ENCODE measurements at regions not wholly inside any gene's neighbourhood (a gene's known extent, or its start where the extent isn't known, plus 50 kb on each side); places are given as distances from the start of the nearest gene placed in this dataset.
A peak's percentile ranks its signal among the peaks of the same experiment; 100 is the strongest.
"Not testable (repeated sequence)": the region's sequence is repeated elsewhere in the genome, so short reads cannot be mapped to it uniquely, and the experiment has no call there.

- DNase-seq (ENCODE audit: low read depth in 4 of 4, low spot score in 2 of 4): no peak
Observed at GRCh38 chrX:55326985-55327384, 62.3 kb upstream of the PAGE3 start.

GRCh38 chrX:55335296-55335695 lies 70.6 kb upstream of the PAGE3 start:
- no peak for DNase-seq (ENCODE audit: low read depth in 4 of 4, low spot score in 2 of 4)

GRCh38 chrX:55336176-55336575 lies 71.5 kb upstream of the PAGE3 start:
- DNase-seq (ENCODE audit: low read depth in 4 of 4, low spot score in 2 of 4): no peak

- DNase-seq (ENCODE audit: low read depth in 4 of 4, low spot score in 2 of 4): no peak
Observed at GRCh38 chrX:55340896-55341433, 76.2 kb upstream of the PAGE3 start.

GRCh38 chrX:55342533-55343501 lies 78.1 kb upstream of the PAGE3 start:
- DNase-seq (ENCODE audit: low read depth in 4 of 4, low spot score in 2 of 4): peak in 1 of 4 donors; percentile 9

- DNase-seq (ENCODE audit: low read depth in 4 of 4, low spot score in 2 of 4): no peak
Observed at GRCh38 chrX:55356609-55357008, 91.9 kb upstream of the PAGE3 start.

GRCh38 chrX:55357236-55357635 lies 92.5 kb upstream of the PAGE3 start:
- DNase-seq (ENCODE audit: low read depth in 4 of 4, low spot score in 2 of 4): no peak

GRCh38 chrX:55379396-55379795 lies 72.5 kb upstream of the MAGEH1 start:
- DNase-seq (ENCODE audit: low read depth in 4 of 4, low spot score in 2 of 4): no peak

- DNase-seq (ENCODE audit: low read depth in 4 of 4, low spot score in 2 of 4): no peak
Observed at GRCh38 chrX:55389376-55389775, 62.6 kb upstream of the MAGEH1 start.

- DNase-seq (ENCODE audit: low read depth in 4 of 4, low spot score in 2 of 4): not testable (repeated sequence)
Observed at GRCh38 chrX:55396836-55397235, 55.1 kb upstream of the MAGEH1 start.

Measured in left renal cortex interstitium (tissue), 4 donors.